PC-3 (cell line): ENCODE measurements at regions not wholly inside any gene's neighbourhood (a gene's known extent, or its start where the extent isn't known, plus 50 kb on each side); places are given as distances from the start of the nearest gene placed in this dataset.

Experiments
- ATAC-seq: fragments of 200-7000 bp; cut with Tn5 transposase; 2 replicates; pipeline ENCODE4 v1.9.1; 2020; ENCODE audit warnings: mild to moderate bottlenecking, moderate library complexity
- BruUV-seq: library from RNA; stranded (reverse); fragments of 400-500 nt; replicated peaks from 2 replicates; lab custom pipeline; 2021; lab: Mats Ljungman, UMichigan
- CTCF ChIA-PET: fragments of 300-600 bp; sonication (Branson Sonifier 250); formaldehyde crosslinking; loops from one replicate; lab custom pipeline; 2022; ENCODE audit warnings: antibody characterized with exemption; lab: Charles Lee
- POLR2A ChIA-PET: fragments of 300-600 bp; sonication (Branson Sonifier 250); formaldehyde crosslinking; loops from one replicate; lab custom pipeline; 2022; ENCODE audit warnings: antibody characterized with exemption; ENCODE audit not compliant: unreplicated experiment; lab: Charles Lee
- DNase-seq: peaks from one replicate; pipeline ENCODE4 v3.0.0-alpha.2; 2015
- H2AFZ ChIP-seq: fragments of 300-600 bp; sonication (generic); 2 replicates; pipeline ENCODE4 v1.6.0; 2016; ENCODE audit warnings: antibody characterized with exemption, low read length
- H3F3A ChIP-seq: fragments of 300-600 bp; sonication (generic); one replicate; pipeline ENCODE4 v1.6.0; 2017; ENCODE audit warnings: antibody characterized with exemption, low read length, control low read depth, mild to moderate bottlenecking; ENCODE audit not compliant: unreplicated experiment
- H3K27ac ChIP-seq: fragments of 300-600 bp; sonication (generic); 2 replicates; pipeline ENCODE4 v1.5.1; 2016; ENCODE audit warnings: mild to moderate bottlenecking, low read length
- H3K27me3 ChIP-seq: fragments of 300-600 bp; sonication (generic); 2 replicates; pipeline ENCODE4 v1.6.1; 2016; ENCODE audit warnings: low read length, mixed read lengths
- H3K36me3 ChIP-seq: fragments of 300-600 bp; sonication (generic); 2 replicates; pipeline ENCODE4 v1.6.1; 2016; ENCODE audit warnings: low read depth, mixed run types, low read length, mixed read lengths
- H3K4me1 ChIP-seq: fragments of 300-600 bp; sonication (generic); 2 replicates; pipeline ENCODE4 v1.5.1; 2016; ENCODE audit warnings: low read length; ENCODE audit not compliant: insufficient read depth
- H3K4me2 ChIP-seq: fragments of 300-600 bp; sonication (generic); 2 replicates; pipeline ENCODE4 v1.6.0; 2016; ENCODE audit warnings: low read length
- H3K4me3 ChIP-seq: fragments of 300-600 bp; sonication (generic); 2 replicates; pipeline ENCODE4 v1.5.1; 2016; ENCODE audit warnings: mild to moderate bottlenecking, low read length, mixed read lengths
- H3K79me2 ChIP-seq: fragments of 300-600 bp; sonication (generic); 2 replicates; pipeline ENCODE4 v1.6.1; 2017; ENCODE audit warnings: low read length, mixed read lengths
- H3K9ac ChIP-seq: fragments of 300-600 bp; sonication (generic); 2 replicates; pipeline ENCODE4 v1.6.0; 2016; ENCODE audit warnings: mild to moderate bottlenecking, low read length
- H3K9me2 ChIP-seq: fragments of 300-600 bp; sonication (generic); replicated peaks from 2 replicates; pipeline ENCODE4 v1.6.1; 2016; ENCODE audit warnings: mixed run types, low read length, mixed read lengths
- H3K9me3 ChIP-seq: fragments of 300-600 bp; sonication (generic); 2 replicates; pipeline ENCODE4 v1.6.1; 2016; ENCODE audit warnings: low read length, mixed read lengths
- H4K20me1 ChIP-seq: fragments of 300-600 bp; sonication (generic); 2 replicates; pipeline ENCODE4 v1.6.1; 2016; ENCODE audit warnings: low read length, mixed read lengths
- CTCF ChIP-seq: fragments of 300-600 bp; sonication (generic); conservative IDR thresholded peaks from 2 replicates; pipeline ENCODE4 v1.5.1; 2017; ENCODE audit warnings: antibody characterized with exemption, low read depth, mild to moderate bottlenecking, low read length
- EZH2 ChIP-seq: fragments of 300-600 bp; sonication (generic); IDR thresholded peaks from one replicate; pipeline ENCODE4 v1.6.1; 2017; ENCODE audit warnings: antibody characterized with exemption, mild to moderate bottlenecking, low read length; ENCODE audit not compliant: unreplicated experiment
- EZH2phosphoT487 ChIP-seq: fragments of 300-600 bp; sonication (generic); IDR thresholded peaks from 2 replicates; pipeline ENCODE4 v1.6.1; 2018; ENCODE audit warnings: mild to moderate bottlenecking, antibody characterized with exemption, low read length, borderline replicate concordance
- intact Hi-C: fragments of 100-400 bp; cut with micrococcal nuclease; formaldehyde crosslinking; loops from 2 replicates; pipeline ENCODE4 v1.9.0; 2023

GRCh38 chr4:19686456-19686855, 565.2 kb upstream of the SLIT2 start:
- no peaks in the 10 kb centered on the region for H4K20me1 ChIP-seq
- H3K27me3 ChIP-seq, result no peaks in the 10 kb centered on the region
- no peak overlapping the region for H3K4me3 ChIP-seq
- peaks cover 8% of the 10 kb centered on the region for H3K4me1 ChIP-seq
- TF ChIP-seq EZH2phosphoT487 (no peak), CTCF (no peak), EZH2 (no peak)
- H2AFZ ChIP-seq, result no peak overlapping the region
- no peaks in the 10 kb centered on the region for H3K9me2 ChIP-seq
- H3F3A ChIP-seq, result no peaks in the 10 kb centered on the region
- no peak overlapping the region for H3K9ac ChIP-seq
- intact Hi-C loops, result no loop called here
- no peaks in the 10 kb centered on the region for H3K36me3 ChIP-seq
- H3K27ac ChIP-seq, result no peak overlapping the region
- ChIA-PET POLR2A (interaction anchor here (0.6 kb wide), 1 partner anchor 740 kb away, joined by 3 read pairs; no protein-coding TSS in a partner anchor), CTCF (no interaction called here)
- ATAC-seq (no peak), DNase-seq (no peak)
- BruUV-seq, result no TSS peak
- no peaks in the 10 kb centered on the region for H3K79me2 ChIP-seq
- H3K9me3 ChIP-seq, result no peaks in the 10 kb centered on the region
- H3K4me2 ChIP-seq, result no peak overlapping the region

GRCh38 chr4:19684084-19684483, 567.6 kb upstream of the SLIT2 start:
- no peaks in the 10 kb centered on the region for H3K9me3 ChIP-seq
- H3K9ac ChIP-seq, result no peak overlapping the region
- H4K20me1 ChIP-seq, result no peaks in the 10 kb centered on the region
- DNase-seq (no peak), ATAC-seq (peak; percentile 51)
- H3K4me2 ChIP-seq, result no peak overlapping the region
- ChIA-PET CTCF (no interaction called here), POLR2A (interaction anchor here (0.5 to 0.6 kb wide), 2 partner anchors 568 to 1085 kb away, joined by 4 read pairs; partner anchors contain the start of gene SLIT2)
- no TSS peak for BruUV-seq
- no peaks in the 10 kb centered on the region for H3K79me2 ChIP-seq
- H3K4me3 ChIP-seq, result no peak overlapping the region
- H3K36me3 ChIP-seq, result no peaks in the 10 kb centered on the region
- H3K9me2 ChIP-seq, result no peaks in the 10 kb centered on the region
- intact Hi-C loops, result no loop called here
- peaks cover under 1% of the 10 kb centered on the region; the same call in 1 of the 2 replicates for H3K4me1 ChIP-seq
- no peaks in the 10 kb centered on the region for H3K27me3 ChIP-seq
- no peak overlapping the region for H2AFZ ChIP-seq
- H3F3A ChIP-seq, result no peaks in the 10 kb centered on the region
- no peak overlapping the region for H3K27ac ChIP-seq
- TF ChIP-seq EZH2phosphoT487, result no peak
- no peak for TF ChIP-seq CTCF
- no peak for TF ChIP-seq EZH2

GRCh38 chr4:19683426-19683825, 568.3 kb upstream of the SLIT2 start:
- ChIA-PET POLR2A (no interaction called here), CTCF (interaction anchor here (0.6 kb wide), 1 partner anchor 516 kb away, joined by 3 read pairs; no protein-coding TSS in a partner anchor)
- no peaks in the 10 kb centered on the region for H3K4me1 ChIP-seq
- H3K79me2 ChIP-seq, result no peaks in the 10 kb centered on the region
- no peak overlapping the region for H3K9ac ChIP-seq
- no peaks in the 10 kb centered on the region for H3F3A ChIP-seq
- H3K36me3 ChIP-seq, result no peaks in the 10 kb centered on the region
- no peak for ATAC-seq
- no peak overlapping the region for H3K4me3 ChIP-seq
- H3K27ac ChIP-seq, result no peak overlapping the region
- H3K9me3 ChIP-seq, result no peaks in the 10 kb centered on the region
- no peak overlapping the region for H2AFZ ChIP-seq
- no peaks in the 10 kb centered on the region for H3K27me3 ChIP-seq
- DNase-seq, result no peak
- BruUV-seq, result no TSS peak
- H3K4me2 ChIP-seq, result no peak overlapping the region
- intact Hi-C loops, result no loop called here
- no peaks in the 10 kb centered on the region for H4K20me1 ChIP-seq
- TF ChIP-seq EZH2, result no peak
- no peak for TF ChIP-seq EZH2phosphoT487
- TF ChIP-seq CTCF, result no peak
- no peaks in the 10 kb centered on the region for H3K9me2 ChIP-seq
